HG03442 (cell line): ENCODE measurements at regions not wholly inside any gene's neighbourhood (a gene's known extent, or its start where the extent isn't known, plus 50 kb on each side); places are given as distances from the start of the nearest gene placed in this dataset.

Experiments
- ATAC-seq: cut with Tn5 transposase; IDR thresholded peaks from one replicate; pipeline ENCODE4 v1.9.1; 2021; ENCODE audit warnings: mild to moderate bottlenecking, moderate library complexity; ENCODE audit not compliant: unreplicated experiment

DNA sequence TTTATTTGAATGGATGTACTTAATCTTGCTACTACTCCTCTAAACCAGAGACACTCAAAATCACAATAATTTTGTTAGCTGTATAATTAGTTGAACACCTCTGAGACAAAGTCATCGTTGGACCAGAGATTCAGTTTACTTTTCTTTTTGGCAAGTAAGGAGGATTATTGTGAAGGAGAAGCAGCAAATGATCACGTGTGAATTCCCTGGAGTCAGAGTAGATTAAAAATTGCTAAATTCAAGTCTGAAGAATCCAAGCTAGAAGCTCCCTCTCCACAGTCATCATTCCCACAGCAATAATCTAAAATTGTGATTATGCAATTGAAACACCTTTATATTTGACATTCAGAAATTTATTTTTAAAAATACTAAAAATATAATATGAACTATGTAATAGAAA, 484.4 kb downstream of the CMPK2 start:
- no peak for ATAC-seq

GRCh38 chr2:6384341-6384740, 481.4 kb downstream of the CMPK2 start:
- no peak for ATAC-seq

DNA sequence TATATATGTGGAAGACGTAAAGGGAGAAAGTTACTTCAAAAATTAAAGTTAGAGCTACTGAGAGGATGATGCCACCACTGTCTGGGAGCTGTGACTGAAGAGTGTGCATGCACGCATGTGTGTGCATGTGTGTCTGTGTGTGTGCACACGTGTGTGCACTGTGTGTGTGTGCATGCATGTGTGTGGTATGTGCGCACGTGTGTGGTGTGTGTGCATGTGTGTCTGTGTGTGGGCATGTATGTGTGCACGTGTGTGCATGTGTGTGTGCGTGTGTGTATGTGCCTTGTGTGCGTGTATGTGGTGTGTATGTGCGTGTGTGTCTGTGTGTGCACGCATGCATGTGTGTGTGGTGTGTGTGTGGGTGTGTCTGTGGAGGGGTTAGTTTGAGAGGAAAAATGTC, 473.4 kb downstream of the CMPK2 start:
- ATAC-seq = no peak

- no peak for ATAC-seq
Measured at GRCh38 chr2:6392966-6393365, 472.7 kb downstream of the CMPK2 start.

GRCh38 chr2:6393819-6394218, 471.9 kb downstream of the CMPK2 start:
- no peak for ATAC-seq

GRCh38 chr2:6394276-6394675, 471.4 kb downstream of the CMPK2 start:
- ATAC-seq = no peak

GRCh38 chr2:6398421-6398820, 467.3 kb downstream of the CMPK2 start:
- ATAC-seq = no peak

DNA sequence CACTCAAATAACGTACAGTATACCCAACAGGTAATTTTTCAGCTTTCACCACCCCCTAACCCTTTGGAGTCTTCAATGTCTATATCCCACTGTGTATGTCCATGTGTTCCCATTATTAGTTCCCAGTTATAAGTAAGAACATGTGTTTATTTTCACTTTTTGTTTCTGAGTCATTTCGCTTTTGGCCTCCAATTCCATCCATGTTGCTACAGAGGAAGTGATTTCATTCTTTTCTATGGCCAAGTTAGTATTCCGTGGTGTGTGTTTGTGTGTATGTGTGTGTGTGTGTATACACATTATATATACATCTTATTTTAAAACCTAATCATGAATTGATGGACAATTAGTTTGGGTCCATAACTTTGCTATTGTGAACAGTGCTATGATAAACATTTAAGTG, 464.4 kb downstream of the CMPK2 start:
- no peak for ATAC-seq

DNA sequence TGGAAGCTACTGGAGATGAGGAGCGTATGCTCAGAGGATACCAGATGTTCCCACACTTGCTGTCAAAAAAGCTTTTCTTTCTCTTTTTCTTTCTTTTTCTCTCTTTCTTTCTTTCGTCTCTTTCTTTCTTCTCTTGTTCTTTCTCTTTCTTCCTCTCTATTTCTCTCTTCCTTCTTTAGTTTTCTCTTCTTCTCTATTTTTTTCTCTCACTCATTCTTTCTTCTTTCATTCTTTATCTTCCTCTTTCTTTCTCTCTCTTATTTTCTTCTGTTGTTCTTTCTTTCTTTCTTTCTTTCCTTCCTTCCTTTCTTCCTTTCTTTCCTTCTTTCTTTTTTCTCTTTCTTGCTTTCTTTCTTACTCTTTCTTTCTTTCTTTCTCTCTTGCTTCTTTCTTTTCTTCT, 457.6 kb downstream of the CMPK2 start:
- no peak for ATAC-seq

DNA sequence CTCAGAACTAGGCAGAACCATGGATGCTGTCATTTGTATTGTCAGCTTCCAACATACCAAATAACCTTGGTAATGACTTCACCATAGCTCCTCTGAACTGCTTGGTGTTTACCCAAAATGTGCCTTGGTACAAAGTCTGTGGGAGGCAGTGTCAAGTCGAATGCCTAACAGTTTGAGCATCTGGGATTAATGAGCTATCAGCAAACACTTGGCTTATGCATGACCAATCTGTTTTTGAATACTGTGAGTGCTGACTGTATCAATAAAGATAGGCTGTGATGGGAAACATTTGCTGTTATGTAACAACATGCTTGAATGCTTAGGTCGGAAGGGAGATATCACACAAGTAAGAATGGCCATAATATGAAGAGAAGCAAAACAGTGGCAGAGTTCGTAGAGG, 455.4 kb downstream of the CMPK2 start:
- ATAC-seq = no peak

GRCh38 chr2:6412533-6413091, 453.1 kb downstream of the CMPK2 start:
- ATAC-seq = no peak

- ATAC-seq = no peak
Measured at GRCh38 chr2:6417050-6417449, 448.7 kb downstream of the CMPK2 start.

- no peak for ATAC-seq
Measured at GRCh38 chr2:6418291-6418690, 447.4 kb downstream of the CMPK2 start.

GRCh38 chr2:6421138-6421730, 444.5 kb downstream of the CMPK2 start:
- ATAC-seq = no peak

DNA sequence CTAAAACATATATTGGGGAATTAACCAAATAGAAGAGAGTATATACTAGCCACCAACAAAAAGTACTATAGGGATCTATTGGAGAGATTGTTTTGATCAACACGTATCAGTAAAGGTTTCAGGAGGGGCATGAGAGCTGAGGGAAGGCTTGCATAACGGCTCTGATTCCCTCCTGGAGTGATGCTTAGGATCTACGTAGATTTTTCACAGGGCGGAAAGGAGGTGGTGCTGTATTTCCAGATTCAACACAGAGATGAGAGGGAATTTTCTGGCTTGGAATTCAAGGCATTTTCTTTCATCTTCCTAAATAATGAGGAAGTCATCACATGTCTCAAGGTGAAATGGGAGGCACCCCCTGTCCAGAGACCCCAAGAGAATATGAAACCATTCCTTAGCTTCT, 443.8 kb downstream of the CMPK2 start:
- no peak for ATAC-seq

DNA sequence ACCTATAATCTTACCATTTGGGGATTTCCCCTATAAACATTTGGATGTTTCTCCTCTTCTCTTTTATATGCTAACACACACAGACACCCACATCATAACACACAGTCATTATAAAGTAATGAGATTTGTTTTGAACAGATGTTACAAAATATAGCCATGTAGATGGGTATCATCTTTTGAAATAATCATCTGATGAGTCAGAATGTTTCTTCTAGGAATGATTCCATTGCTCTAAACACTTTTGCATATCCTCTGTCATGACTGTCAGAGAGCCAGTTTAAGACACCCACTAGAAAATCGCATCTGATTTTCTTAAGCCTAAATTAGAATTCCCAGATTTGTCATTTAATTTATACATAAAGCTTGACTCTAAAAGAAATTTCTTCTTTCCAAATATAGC, 442.6 kb downstream of the CMPK2 start:
- no peak for ATAC-seq

- no peak for ATAC-seq
Measured at GRCh38 chr2:6423944-6424343, 441.8 kb downstream of the CMPK2 start.

DNA sequence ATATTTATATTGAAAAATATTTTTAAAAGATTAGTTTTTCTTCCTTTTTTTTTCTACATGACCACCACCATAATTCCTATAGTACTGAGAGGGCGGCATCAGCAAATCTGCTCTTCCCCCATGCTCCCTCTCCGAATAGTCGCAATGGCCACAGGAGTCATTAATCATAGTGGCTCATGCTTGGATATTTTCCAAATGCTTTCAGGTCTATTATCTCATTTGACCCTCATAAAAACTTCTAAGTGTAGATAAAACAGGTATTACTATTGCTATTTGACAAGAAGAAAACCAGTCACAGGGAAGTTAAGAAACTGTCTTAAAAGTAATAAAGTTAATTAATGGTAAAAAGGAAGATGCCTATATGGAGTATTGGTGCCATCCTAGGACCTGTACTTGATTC, 440.7 kb downstream of the CMPK2 start:
- no peak for ATAC-seq

GRCh38 chr2:6429210-6429986, 436.3 kb downstream of the CMPK2 start:
- ATAC-seq = no peak

DNA sequence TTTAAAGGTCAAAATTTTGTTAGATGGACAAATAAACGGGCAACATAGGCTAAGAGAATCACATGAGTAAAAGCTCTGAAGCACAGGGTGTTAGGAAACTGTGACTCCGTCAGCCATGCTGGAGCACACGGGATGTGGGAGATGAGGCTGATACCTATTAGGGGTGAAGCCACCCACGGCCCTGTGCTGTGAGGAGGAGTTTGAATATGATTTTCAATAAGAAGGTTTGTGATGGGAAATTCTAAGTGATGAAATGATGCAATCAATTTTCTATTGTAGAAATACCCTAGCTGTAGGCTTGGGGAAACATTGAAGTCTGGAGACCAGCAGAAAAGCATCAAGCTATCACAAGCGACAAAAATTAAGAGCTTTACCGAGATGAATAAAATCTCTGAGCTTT, 431.3 kb downstream of the CMPK2 start:
- ATAC-seq = no peak

DNA sequence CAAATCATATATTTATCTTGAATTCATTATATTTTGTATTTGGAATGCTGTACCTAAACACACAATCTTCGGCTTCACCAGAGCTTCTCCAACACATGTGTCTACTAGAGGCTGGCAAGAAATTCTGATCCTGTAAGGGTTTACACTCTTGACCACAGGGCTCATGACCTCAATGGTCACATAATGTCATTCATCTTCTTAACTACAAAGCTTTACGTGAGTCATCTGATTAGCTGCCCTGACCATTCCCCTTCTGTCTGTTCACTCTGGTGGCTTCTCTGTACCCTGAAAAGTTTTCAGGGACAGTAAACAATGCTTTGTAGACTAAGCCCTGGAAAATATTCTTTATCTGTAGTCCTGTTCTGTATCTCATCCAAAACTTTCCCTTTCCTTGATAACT, 423.9 kb downstream of the CMPK2 start:
- ATAC-seq = no peak

DNA sequence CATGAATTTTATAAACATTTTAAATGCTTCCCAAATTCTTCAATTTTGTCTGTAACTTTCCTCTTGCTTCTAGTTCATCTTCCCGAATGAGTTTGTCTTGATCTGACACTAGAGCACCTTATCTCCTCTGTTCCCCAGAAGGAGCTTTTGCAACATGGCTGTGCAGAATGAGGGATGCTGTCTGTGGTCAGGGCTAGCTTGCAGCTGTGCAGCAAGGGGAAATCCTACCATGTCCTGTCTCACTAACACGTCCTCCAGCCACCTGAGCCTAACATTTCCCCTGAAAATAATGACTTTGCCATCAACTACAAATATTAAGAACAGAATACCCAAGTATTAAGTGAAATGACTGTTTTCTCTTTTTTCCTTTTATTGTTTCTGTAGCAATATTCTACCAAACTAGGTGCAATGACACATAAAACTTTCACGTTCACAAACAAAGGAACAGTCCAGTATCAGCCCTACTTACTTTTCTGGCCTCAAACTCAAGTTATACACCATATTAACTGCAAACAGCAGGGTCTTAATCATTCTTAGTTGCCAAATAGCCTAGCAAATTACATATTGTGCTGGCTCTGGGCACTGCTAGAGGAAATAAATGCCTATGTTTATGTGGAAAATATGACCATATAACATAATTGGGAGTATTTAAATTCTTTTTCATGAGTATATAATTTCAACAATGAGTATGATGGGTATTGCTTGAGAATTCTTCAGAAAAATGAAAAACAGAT, 423.3 kb downstream of the CMPK2 start:
- no peak for ATAC-seq
